ENCODE measurements at regions not wholly inside any gene's neighbourhood (a gene's known extent, or its start where the extent isn't known, plus 50 kb on each side); places are given as distances from the start of the nearest gene placed in this dataset.

DNA sequence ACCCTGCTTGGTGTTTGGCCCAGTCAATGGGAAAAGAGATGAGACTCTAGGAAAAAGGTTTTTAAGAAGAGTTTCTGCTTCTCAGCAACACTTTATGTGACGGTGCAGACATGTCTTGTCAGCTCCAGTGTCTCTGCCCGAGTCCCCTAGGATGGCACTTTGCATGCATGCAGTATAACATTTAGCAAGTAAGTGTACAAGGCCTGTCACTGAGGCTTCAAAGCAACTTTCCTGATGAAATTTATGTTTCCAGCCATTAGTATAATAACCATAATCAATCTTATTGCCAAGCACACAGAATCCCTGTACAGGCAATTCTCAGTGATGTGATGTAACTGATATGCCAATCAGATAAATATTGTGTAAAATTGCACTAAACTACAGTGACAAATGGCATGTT, 248.1 kb upstream of the PLET1 start:
- no peak for FAIRE-seq
- no peak for TF ChIP-seq POU2F2 (IDR thresholded peaks at IDR 0.05; ENCODE audit: low read depth, low read length)
- no peak for TF ChIP-seq PAX5 (IDR thresholded peaks at IDR 0.05; ENCODE audit: insufficient read depth, low read length, severe bottlenecking)
- no peak for TF ChIP-seq SPI1 (IDR thresholded peaks at IDR 0.05; ENCODE audit: low read depth, low read length)
- no peak for TF ChIP-seq POLR2A (IDR thresholded peaks at IDR 0.05; ENCODE audit: low read depth, low read length)
- TF ChIP-seq POLR2AphosphoS5 (IDR thresholded peaks at IDR 0.05; ENCODE audit: low read depth, low read length): no peak
- TF ChIP-seq TAF1 (IDR thresholded peaks at IDR 0.05; ENCODE audit: low read depth, low read length): no peak

DNA sequence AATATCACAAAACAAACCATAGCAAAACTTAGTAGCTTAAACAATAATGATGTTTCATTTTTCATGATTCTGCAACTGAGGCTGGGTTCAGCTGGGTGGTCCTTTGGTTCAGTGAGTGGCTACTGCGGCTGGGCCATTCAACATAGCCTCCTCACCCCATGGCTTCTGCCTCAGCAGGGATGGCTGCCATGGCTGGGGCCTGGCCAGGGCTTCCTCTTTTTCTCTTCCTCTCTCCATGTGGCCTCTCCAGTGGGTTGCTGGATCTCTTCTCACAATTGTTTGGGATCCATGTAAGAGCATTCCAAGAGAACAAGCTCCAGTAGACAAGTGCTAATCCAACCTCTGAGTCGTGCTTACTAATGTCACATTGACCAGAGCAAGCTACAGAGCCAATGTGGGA, 248.6 kb upstream of the PLET1 start:
- TF ChIP-seq SPI1 (IDR thresholded peaks at IDR 0.05; ENCODE audit: low read depth, low read length) (no peak), POLR2AphosphoS5 (IDR thresholded peaks at IDR 0.05; ENCODE audit: low read depth, low read length) (no peak), PAX5 (IDR thresholded peaks at IDR 0.05; ENCODE audit: insufficient read depth, low read length, severe bottlenecking) (no peak), POU2F2 (IDR thresholded peaks at IDR 0.05; ENCODE audit: low read depth, low read length) (no peak), POLR2A (IDR thresholded peaks at IDR 0.05; ENCODE audit: low read depth, low read length) (no peak), TAF1 (IDR thresholded peaks at IDR 0.05; ENCODE audit: low read depth, low read length) (no peak)
- no peak for DNase-seq (ENCODE audit: insufficient read length, low spot score)
- no peak for FAIRE-seq

More for the DNA sequence above, 248.1 kb upstream of the PLET1 start:
- DNase-seq (ENCODE audit: insufficient read length, low spot score): no peak

- DNase-seq (ENCODE audit: insufficient read length, low spot score) (no peak), FAIRE-seq (no peak)
- no peak for TF ChIP-seq POU2F2 (IDR thresholded peaks at IDR 0.05; ENCODE audit: low read depth, low read length)
- TF ChIP-seq POLR2A (IDR thresholded peaks at IDR 0.05; ENCODE audit: low read depth, low read length): no peak
- no peak for TF ChIP-seq TAF1 (IDR thresholded peaks at IDR 0.05; ENCODE audit: low read depth, low read length)
- no peak for TF ChIP-seq PAX5 (IDR thresholded peaks at IDR 0.05; ENCODE audit: insufficient read depth, low read length, severe bottlenecking)
- no peak for TF ChIP-seq POLR2AphosphoS5 (IDR thresholded peaks at IDR 0.05; ENCODE audit: low read depth, low read length)
- no peak for TF ChIP-seq SPI1 (IDR thresholded peaks at IDR 0.05; ENCODE audit: low read depth, low read length)
These were observed 250.6 kb upstream of the PLET1 start for GRCh38 chr11:112511271-112511670.

GRCh38 chr11:112511911-112512310, 251.3 kb upstream of the PLET1 start:
- no peak for TF ChIP-seq POLR2AphosphoS5 (IDR thresholded peaks at IDR 0.05; ENCODE audit: low read depth, low read length)
- TF ChIP-seq PAX5 (IDR thresholded peaks at IDR 0.05; ENCODE audit: insufficient read depth, low read length, severe bottlenecking): no peak
- no peak for TF ChIP-seq POLR2A (IDR thresholded peaks at IDR 0.05; ENCODE audit: low read depth, low read length)
- no peak for TF ChIP-seq SPI1 (IDR thresholded peaks at IDR 0.05; ENCODE audit: low read depth, low read length)
- no peak for TF ChIP-seq POU2F2 (IDR thresholded peaks at IDR 0.05; ENCODE audit: low read depth, low read length)
- no peak for TF ChIP-seq TAF1 (IDR thresholded peaks at IDR 0.05; ENCODE audit: low read depth, low read length)
- DNase-seq (ENCODE audit: insufficient read length, low spot score) (no peak), FAIRE-seq (no peak)

DNA sequence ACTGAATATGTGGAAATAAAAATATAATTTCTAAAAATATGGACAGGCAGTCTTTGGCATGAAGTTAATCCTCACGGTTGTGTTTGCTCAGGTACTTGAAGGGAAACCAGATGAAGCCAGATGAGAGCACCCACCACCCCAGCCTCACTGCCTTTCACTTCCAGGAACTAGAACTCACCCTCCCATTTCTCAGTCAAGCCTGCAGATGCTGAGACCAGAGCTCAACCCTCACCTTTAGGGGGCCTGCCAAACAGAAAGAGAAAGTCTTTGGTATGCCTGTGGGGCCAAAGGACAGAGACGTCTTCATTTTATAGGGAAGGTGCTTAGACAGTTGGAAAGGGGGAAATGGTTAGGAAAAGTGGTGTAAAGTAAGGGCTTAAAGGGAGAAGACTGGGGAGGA, 252.8 kb upstream of the PLET1 start:
- TF ChIP-seq POLR2AphosphoS5 (IDR thresholded peaks at IDR 0.05; ENCODE audit: low read depth, low read length) (no peak), POLR2A (IDR thresholded peaks at IDR 0.05; ENCODE audit: low read depth, low read length) (no peak), SPI1 (IDR thresholded peaks at IDR 0.05; ENCODE audit: low read depth, low read length) (no peak), POU2F2 (IDR thresholded peaks at IDR 0.05; ENCODE audit: low read depth, low read length) (no peak), TAF1 (IDR thresholded peaks at IDR 0.05; ENCODE audit: low read depth, low read length) (no peak), PAX5 (IDR thresholded peaks at IDR 0.05; ENCODE audit: insufficient read depth, low read length, severe bottlenecking) (no peak)
- DNase-seq (ENCODE audit: insufficient read length, low spot score) (no peak), FAIRE-seq (no peak)

DNA sequence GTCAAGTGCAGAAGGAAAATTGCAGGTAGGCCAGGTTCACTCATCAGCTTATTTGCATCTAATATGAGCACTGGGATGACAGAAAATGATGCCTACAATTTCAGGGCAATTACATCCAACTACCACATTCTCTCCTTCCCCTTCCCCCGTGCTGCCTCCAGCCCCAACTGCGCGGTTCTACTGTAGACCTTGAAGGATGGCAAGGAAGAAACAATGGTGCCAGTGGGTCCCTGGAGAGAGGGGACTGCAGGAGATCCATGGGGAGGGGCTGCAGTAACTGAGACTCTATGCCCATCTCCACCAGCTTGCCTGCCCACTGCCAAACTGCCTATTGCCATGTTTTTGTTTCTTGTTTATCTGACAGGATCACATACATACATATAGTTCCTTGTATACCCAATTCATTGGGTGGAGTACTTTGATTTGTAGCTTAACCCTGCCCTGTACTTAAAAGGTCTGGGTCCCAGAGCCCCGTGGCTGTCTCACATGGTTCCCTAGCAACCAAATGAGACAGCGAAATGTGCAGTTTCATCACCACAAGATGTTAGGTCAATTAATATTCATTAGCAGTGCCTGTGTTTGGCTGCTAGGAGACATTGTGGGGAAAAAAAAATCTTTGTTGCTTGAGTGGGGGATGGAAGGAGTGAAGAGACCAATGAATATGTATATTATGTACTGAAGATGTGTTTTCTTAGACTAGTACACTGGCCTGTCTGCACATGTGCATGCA, 253.5 kb upstream of the PLET1 start:
- DNase-seq (ENCODE audit: insufficient read length, low spot score): no peak

GRCh38 chr11:112516261-112516660, 255.6 kb upstream of the PLET1 start:
- FAIRE-seq (no peak), DNase-seq (ENCODE audit: insufficient read length, low spot score) (no peak)
- TF ChIP-seq POLR2AphosphoS5 (IDR thresholded peaks at IDR 0.05; ENCODE audit: low read depth, low read length) (no peak), PAX5 (IDR thresholded peaks at IDR 0.05; ENCODE audit: insufficient read depth, low read length, severe bottlenecking) (no peak), POU2F2 (IDR thresholded peaks at IDR 0.05; ENCODE audit: low read depth, low read length) (no peak), POLR2A (IDR thresholded peaks at IDR 0.05; ENCODE audit: low read depth, low read length) (no peak), SPI1 (IDR thresholded peaks at IDR 0.05; ENCODE audit: low read depth, low read length) (no peak), TAF1 (IDR thresholded peaks at IDR 0.05; ENCODE audit: low read depth, low read length) (no peak)

More for the DNA sequence above, 253.5 kb upstream of the PLET1 start:
- FAIRE-seq: no peak
- TF ChIP-seq POLR2A (IDR thresholded peaks at IDR 0.05; ENCODE audit: low read depth, low read length) (no peak), POU2F2 (IDR thresholded peaks at IDR 0.05; ENCODE audit: low read depth, low read length) (no peak), PAX5 (IDR thresholded peaks at IDR 0.05; ENCODE audit: insufficient read depth, low read length, severe bottlenecking) (no peak), POLR2AphosphoS5 (IDR thresholded peaks at IDR 0.05; ENCODE audit: low read depth, low read length) (no peak), TAF1 (IDR thresholded peaks at IDR 0.05; ENCODE audit: low read depth, low read length) (no peak), SPI1 (IDR thresholded peaks at IDR 0.05; ENCODE audit: low read depth, low read length) (no peak)

- no peak for FAIRE-seq
- no peak for DNase-seq (ENCODE audit: insufficient read length, low spot score)
These were observed 256.1 kb upstream of the PLET1 start for GRCh38 chr11:112516755-112517154.

DNA sequence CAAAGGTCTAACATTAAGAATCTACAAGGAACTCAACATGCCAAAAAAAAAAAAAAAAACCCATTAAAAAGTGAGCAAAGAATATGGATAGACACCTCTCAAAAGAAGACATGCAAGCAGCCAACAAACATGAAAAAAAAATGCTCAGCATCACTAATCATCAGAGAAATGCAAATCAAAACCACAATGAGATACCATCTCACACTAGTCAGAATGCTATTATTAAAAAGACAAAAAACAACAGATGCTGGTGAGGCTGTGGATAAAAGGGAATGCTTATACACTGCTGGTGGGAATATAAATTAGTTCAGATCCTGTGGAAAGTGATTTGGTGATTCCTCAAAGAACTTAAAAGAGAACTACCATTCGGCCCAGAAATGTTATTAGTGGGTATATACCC, 257.7 kb upstream of the PLET1 start:
- TF ChIP-seq POLR2AphosphoS5 (IDR thresholded peaks at IDR 0.05; ENCODE audit: low read depth, low read length): no peak
- no peak for TF ChIP-seq TAF1 (IDR thresholded peaks at IDR 0.05; ENCODE audit: low read depth, low read length)
- DNase-seq (ENCODE audit: insufficient read length, low spot score): no peak
- FAIRE-seq: no peak

More at GRCh38 chr11:112516755-112517154, 256.1 kb upstream of the PLET1 start:
- no peak for TF ChIP-seq TAF1 (IDR thresholded peaks at IDR 0.05; ENCODE audit: low read depth, low read length)
- TF ChIP-seq SPI1 (IDR thresholded peaks at IDR 0.05; ENCODE audit: low read depth, low read length): no peak
- TF ChIP-seq POU2F2 (IDR thresholded peaks at IDR 0.05; ENCODE audit: low read depth, low read length): no peak
- TF ChIP-seq POLR2A (IDR thresholded peaks at IDR 0.05; ENCODE audit: low read depth, low read length): no peak
- TF ChIP-seq POLR2AphosphoS5 (IDR thresholded peaks at IDR 0.05; ENCODE audit: low read depth, low read length): no peak
- TF ChIP-seq PAX5 (IDR thresholded peaks at IDR 0.05; ENCODE audit: insufficient read depth, low read length, severe bottlenecking): no peak

DNA sequence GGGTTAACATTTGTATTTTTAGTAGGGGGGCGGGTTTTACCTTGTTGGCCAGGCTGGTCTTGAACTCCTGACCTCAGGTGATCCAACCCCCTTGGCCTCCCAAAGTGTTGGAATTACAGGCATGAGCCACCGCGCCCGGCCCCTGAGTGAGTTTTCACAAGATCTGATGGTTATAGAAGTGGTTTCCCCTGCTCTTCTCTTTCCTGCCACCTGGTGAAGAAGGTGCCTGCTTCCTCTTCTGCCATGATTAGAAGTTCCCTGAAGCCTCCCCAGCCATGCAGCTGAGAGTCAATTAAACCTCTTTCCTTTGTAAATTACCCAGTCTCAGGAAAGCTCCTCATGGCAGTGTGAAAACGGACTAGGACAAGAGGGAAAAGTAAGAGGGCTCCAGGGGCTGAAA, 259.1 kb upstream of the PLET1 start:
- TF ChIP-seq POU2F2 (IDR thresholded peaks at IDR 0.05; ENCODE audit: low read depth, low read length): no peak
- TF ChIP-seq POLR2AphosphoS5 (IDR thresholded peaks at IDR 0.05; ENCODE audit: low read depth, low read length): no peak
- no peak for TF ChIP-seq PAX5 (IDR thresholded peaks at IDR 0.05; ENCODE audit: insufficient read depth, low read length, severe bottlenecking)
- TF ChIP-seq POLR2A (IDR thresholded peaks at IDR 0.05; ENCODE audit: low read depth, low read length): no peak
- no peak for TF ChIP-seq TAF1 (IDR thresholded peaks at IDR 0.05; ENCODE audit: low read depth, low read length)
- no peak for TF ChIP-seq SPI1 (IDR thresholded peaks at IDR 0.05; ENCODE audit: low read depth, low read length)
- FAIRE-seq (no peak), DNase-seq (ENCODE audit: insufficient read length, low spot score) (no peak)

Measured in GM12891 (cell line).